Activated CD8-positive, alpha-beta T cell treated with anti-CD3 and anti-CD28 coated beads for 36 hours (primary cell): ENCODE measurements at regions not wholly inside any gene's neighbourhood (a gene's known extent, or its start where the extent isn't known, plus 50 kb on each side); places are given as distances from the start of the nearest gene placed in this dataset.

Experiments
- ATAC-seq: fragments of 200-7000 bp; cut with Tn5 transposase; one replicate; pipeline ENCODE4 v1.10.0; 2021; ENCODE audit warnings: mild to moderate bottlenecking, moderate library complexity
- CTCF ChIA-PET: fragments of 350-600 bp; sonication (Branson Sonifier 250); formaldehyde crosslinking; loops from one replicate; lab custom pipeline; 2021; ENCODE audit warnings: antibody characterized with exemption; lab: Charles Lee
- POLR2A ChIA-PET: fragments of 350-600 bp; sonication (Branson Sonifier 250); formaldehyde crosslinking; loops from one replicate; lab custom pipeline; 2021; ENCODE audit warnings: antibody characterized with exemption; lab: Charles Lee
- DNase-seq: peaks from one replicate; pipeline ENCODE4 v3.0.0-alpha.2; 2020
- H3K27ac Mint-ChIP-seq: one replicate; pipeline ENCODE4 v1.8.0; 2021; ENCODE audit warnings: mild to moderate bottlenecking, mixed read lengths
- H3K27me3 Mint-ChIP-seq: one replicate; pipeline ENCODE4 v1.8.0; 2021; ENCODE audit warnings: mixed read lengths
- H3K36me3 Mint-ChIP-seq: one replicate; pipeline ENCODE4 v1.8.0; 2021; ENCODE audit warnings: low read depth, mixed read lengths
- H3K4me1 Mint-ChIP-seq: one replicate; pipeline ENCODE4 v1.8.0; 2021; ENCODE audit warnings: low read depth, mixed read lengths
- H3K4me3 Mint-ChIP-seq: one replicate; pipeline ENCODE4 v1.8.0; 2021; ENCODE audit warnings: mild to moderate bottlenecking, moderate library complexity, mixed read lengths
- H3K9me3 Mint-ChIP-seq: one replicate; pipeline ENCODE4 v1.8.0; 2021; ENCODE audit warnings: mixed read lengths
- intact Hi-C: fragments of 100-400 bp; cut with micrococcal nuclease; formaldehyde crosslinking; loops from one replicate; pipeline ENCODE4 v1.10.0; 2022
- TF ChIP-seq, protein P1 (sequence below): fragments of 200-600 bp; IDR thresholded peaks from one replicate; pipeline ENCODE4 v1.8.0; 2022; ENCODE audit warnings: antibody characterized with exemption, mild to moderate bottlenecking

- no peak overlapping the region for H3K27ac Mint-ChIP-seq
- TF ChIP-seq, protein P1, sequence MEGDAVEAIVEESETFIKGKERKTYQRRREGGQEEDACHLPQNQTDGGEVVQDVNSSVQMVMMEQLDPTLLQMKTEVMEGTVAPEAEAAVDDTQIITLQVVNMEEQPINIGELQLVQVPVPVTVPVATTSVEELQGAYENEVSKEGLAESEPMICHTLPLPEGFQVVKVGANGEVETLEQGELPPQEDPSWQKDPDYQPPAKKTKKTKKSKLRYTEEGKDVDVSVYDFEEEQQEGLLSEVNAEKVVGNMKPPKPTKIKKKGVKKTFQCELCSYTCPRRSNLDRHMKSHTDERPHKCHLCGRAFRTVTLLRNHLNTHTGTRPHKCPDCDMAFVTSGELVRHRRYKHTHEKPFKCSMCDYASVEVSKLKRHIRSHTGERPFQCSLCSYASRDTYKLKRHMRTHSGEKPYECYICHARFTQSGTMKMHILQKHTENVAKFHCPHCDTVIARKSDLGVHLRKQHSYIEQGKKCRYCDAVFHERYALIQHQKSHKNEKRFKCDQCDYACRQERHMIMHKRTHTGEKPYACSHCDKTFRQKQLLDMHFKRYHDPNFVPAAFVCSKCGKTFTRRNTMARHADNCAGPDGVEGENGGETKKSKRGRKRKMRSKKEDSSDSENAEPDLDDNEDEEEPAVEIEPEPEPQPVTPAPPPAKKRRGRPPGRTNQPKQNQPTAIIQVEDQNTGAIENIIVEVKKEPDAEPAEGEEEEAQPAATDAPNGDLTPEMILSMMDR, result no peak
- CTCF ChIA-PET, result no interaction called here
Measured at GRCh38 chr1:79974659-79975058, 968.1 kb upstream of the ADGRL4 start.

DNA sequence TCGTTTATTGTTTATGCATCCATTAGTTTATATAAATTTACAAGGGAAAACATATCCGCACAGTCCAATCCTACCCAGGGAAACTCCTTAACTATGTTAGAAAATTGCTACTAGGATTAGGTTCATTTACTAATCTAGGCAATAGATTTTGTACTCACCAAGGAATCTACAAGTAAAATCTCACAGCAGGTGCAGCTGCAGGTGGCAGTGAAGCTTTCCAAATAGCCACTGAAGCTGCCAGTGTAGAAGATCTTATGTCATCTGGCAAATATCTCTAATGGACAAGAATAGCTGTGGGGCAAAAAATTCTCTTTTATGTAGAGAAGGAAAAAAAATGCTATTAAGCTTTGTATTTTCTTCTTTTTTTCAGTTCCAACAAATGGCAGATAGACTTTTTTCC lies 963.4 kb upstream of the ADGRL4 start:
- ChIA-PET CTCF (no interaction called here), POLR2A (no interaction called here)
- Mint-ChIP-seq H3K27me3 (no peaks in the 10 kb centered on the region), H3K4me1 (no peaks in the 10 kb centered on the region), H3K27ac (no peak overlapping the region), H3K36me3 (no peaks in the 10 kb centered on the region), H3K4me3 (no peak overlapping the region), H3K9me3 (peaks cover 13% of the 10 kb centered on the region)
- ATAC-seq, result no peak
- TF ChIP-seq, protein P1, result no peak
- intact Hi-C loops, result no loop called here
- DNase-seq, result no peak

More at GRCh38 chr1:79974659-79975058, 968.1 kb upstream of the ADGRL4 start:
- Mint-ChIP-seq H3K4me3 (no peak overlapping the region), H3K27me3 (no peaks in the 10 kb centered on the region), H3K36me3 (no peaks in the 10 kb centered on the region), H3K9me3 (peaks cover 8% of the 10 kb centered on the region), H3K4me1 (no peaks in the 10 kb centered on the region)
- DNase-seq (no peak), ATAC-seq (no peak)
- intact Hi-C loops, result no loop called here
- POLR2A ChIA-PET, result no interaction called here

GRCh38 chr1:79966438-79966837 lies 959.9 kb upstream of the ADGRL4 start:
- intact Hi-C loops, result no loop called here
- Mint-ChIP-seq H3K9me3 (peaks cover 19% of the 10 kb centered on the region), H3K4me1 (no peaks in the 10 kb centered on the region), H3K27me3 (no peaks in the 10 kb centered on the region), H3K4me3 (no peak overlapping the region), H3K27ac (no peak overlapping the region), H3K36me3 (no peaks in the 10 kb centered on the region)
- ATAC-seq (no peak), DNase-seq (no peak)
- CTCF ChIA-PET, result no interaction called here
- TF ChIP-seq, protein P1, result no peak
- POLR2A ChIA-PET, result no interaction called here

GRCh38 chr1:79959635-79960034 lies 953.1 kb upstream of the ADGRL4 start:
- ChIA-PET POLR2A (no interaction called here), CTCF (no interaction called here)
- H3K36me3 Mint-ChIP-seq, result no peaks in the 10 kb centered on the region
- H3K4me1 Mint-ChIP-seq, result no peaks in the 10 kb centered on the region
- no peak for DNase-seq
- no peaks in the 10 kb centered on the region for H3K27me3 Mint-ChIP-seq
- peaks cover 18% of the 10 kb centered on the region for H3K9me3 Mint-ChIP-seq
- TF ChIP-seq, protein P1, result no peak
- intact Hi-C loops, result no loop called here
- ATAC-seq, result no peak
- H3K27ac Mint-ChIP-seq, result no peak overlapping the region
- H3K4me3 Mint-ChIP-seq, result no peak overlapping the region

DNA sequence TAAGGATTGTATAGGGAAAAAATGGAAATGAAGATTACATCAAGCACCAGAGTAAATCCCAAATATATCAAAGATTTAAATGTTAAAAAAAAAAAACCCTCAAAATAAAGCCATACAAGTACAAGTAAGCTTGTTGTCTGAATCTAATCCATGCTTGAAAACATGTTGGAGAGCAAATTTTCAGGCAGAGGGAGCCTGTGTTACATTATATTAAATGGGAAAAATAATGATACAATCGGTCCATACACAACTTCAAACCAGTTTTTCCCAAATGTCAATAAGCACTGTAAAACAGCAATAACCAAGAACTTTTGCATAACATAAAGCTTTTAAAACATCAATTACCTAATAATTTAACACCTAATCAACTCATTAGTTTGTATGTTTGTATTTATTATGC lies 949.4 kb upstream of the ADGRL4 start:
- Mint-ChIP-seq H3K4me3 (no peak overlapping the region), H3K27me3 (no peaks in the 10 kb centered on the region), H3K27ac (no peak overlapping the region), H3K36me3 (no peaks in the 10 kb centered on the region), H3K4me1 (no peaks in the 10 kb centered on the region), H3K9me3 (peaks cover 22% of the 10 kb centered on the region)
- CTCF ChIA-PET, result no interaction called here
- TF ChIP-seq, protein P1, result no peak
- intact Hi-C loops, result no loop called here
- no peak for DNase-seq
- POLR2A ChIA-PET, result no interaction called here
- ATAC-seq, result no peak
